ENCODE measurements at regions not wholly inside any gene's neighbourhood (a gene's known extent, or its start where the extent isn't known, plus 50 kb on each side); places are given as distances from the start of the nearest gene placed in this dataset.

GRCh38 chr7:72524037-72524436, 111.9 kb upstream of the CALN1 start:
- DNase-seq: no peak

- DNase-seq: no peak
These were observed 92.0 kb upstream of the CALN1 start for GRCh38 chr7:72504061-72504706.

GRCh38 chr7:72503644-72504043, 91.5 kb upstream of the CALN1 start:
- DNase-seq: no peak

- no peak for DNase-seq
These were observed 82.7 kb upstream of the CALN1 start for GRCh38 chr7:72494807-72495206.

GRCh38 chr7:72493850-72494661, 81.9 kb upstream of the CALN1 start:
- peak; percentile 35 for DNase-seq

GRCh38 chr7:72492461-72493065, 80.4 kb upstream of the CALN1 start:
- DNase-seq: no peak

GRCh38 chr7:72490301-72490700, 78.2 kb upstream of the CALN1 start:
- no peak for DNase-seq

GRCh38 chr7:72481934-72482333, 69.8 kb upstream of the CALN1 start:
- DNase-seq: no peak

- DNase-seq: no peak
These were observed 64.6 kb upstream of the CALN1 start for GRCh38 chr7:72476608-72477305.

GRCh38 chr7:72467237-72467636, 55.1 kb upstream of the CALN1 start:
- no peak for DNase-seq

GRCh38 chr7:72466797-72467196, 54.7 kb upstream of the CALN1 start:
- no peak for DNase-seq

- DNase-seq: no peak
These were observed 53.4 kb upstream of the CALN1 start for GRCh38 chr7:72465521-72465920.

GRCh38 chr7:72462311-72462710, 50.2 kb upstream of the CALN1 start:
- no peak for DNase-seq

Measured in activated CD8-positive, alpha-beta memory T cell treated with anti-CD3 and anti-CD28 coated beads, Interleukin-2, amount 50 U/mL, for 4 hours (primary cell).